ENCODE measurements at regions not wholly inside any gene's neighbourhood (a gene's known extent, or its start where the extent isn't known, plus 50 kb on each side); places are given as distances from the start of the nearest gene placed in this dataset.

DNA sequence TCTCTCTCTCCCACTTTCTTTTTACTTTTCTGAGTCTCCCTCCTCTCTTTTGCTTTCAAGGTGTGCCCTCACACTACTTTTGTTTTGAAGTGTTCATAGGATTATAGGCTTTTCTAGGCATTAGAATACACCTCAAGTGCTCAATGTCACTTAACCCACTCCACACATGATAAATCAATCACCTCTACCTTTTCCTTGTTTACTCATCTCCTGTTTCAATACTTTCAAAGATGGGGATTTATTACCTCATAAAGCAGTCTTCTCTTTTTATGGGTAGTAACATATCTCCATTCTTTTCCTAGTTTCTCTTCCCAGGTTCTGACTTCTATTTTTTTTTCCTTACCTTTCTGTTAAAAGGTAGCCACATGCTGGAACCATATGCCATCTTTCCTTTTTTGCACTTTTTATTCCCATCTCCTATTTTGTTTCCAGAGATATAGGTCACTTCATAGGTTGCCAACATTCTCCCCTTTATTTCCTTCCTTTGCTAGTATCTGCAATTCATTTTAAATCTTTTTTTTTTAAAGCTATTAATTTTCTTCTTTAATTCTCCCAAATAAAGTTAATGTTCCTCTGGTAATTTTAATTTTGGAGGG lies 137.6 kb upstream of the SLC10A2 start:
- H4K20me1 ChIP-seq (ENCODE audit: control insufficient read depth, insufficient read depth, low read depth, low read length), result no peaks in the 10 kb centered on the region
- TF ChIP-seq EZH2phosphoT487 (IDR thresholded peaks at IDR 0.05; ENCODE audit: borderline replicate concordance, low read length) (no peak), CTCF (IDR thresholded peaks at IDR 0.05; ENCODE audit: low read depth, low read length, poor library complexity, severe bottlenecking) (no peak)
- no peaks in the 10 kb centered on the region for H3K4me1 ChIP-seq (ENCODE audit: control insufficient read depth, low read length)
- H3K36me3 ChIP-seq (ENCODE audit: control insufficient read depth, low read length), result no peaks in the 10 kb centered on the region
- no peaks in the 10 kb centered on the region for H3K27me3 ChIP-seq (ENCODE audit: control insufficient read depth, low read length)
- H3K4me2 ChIP-seq (ENCODE audit: low read length), result no peak overlapping the region
- no peaks in the 10 kb centered on the region for H3K79me2 ChIP-seq (ENCODE audit: control insufficient read depth, low read length)
- no peak overlapping the region for H3K27ac ChIP-seq (ENCODE audit: low read depth, low read length)
- no peaks in the 10 kb centered on the region for H3K9me2 ChIP-seq (replicated peaks; ENCODE audit: control insufficient read depth, low read length)
- no peak overlapping the region for H3K4me3 ChIP-seq (ENCODE audit: low read length)
- no peaks in the 10 kb centered on the region for H3F3A ChIP-seq (ENCODE audit: control insufficient read depth, insufficient read depth)
- H3K9me3 ChIP-seq (ENCODE audit: control insufficient read depth, insufficient read depth, low read length), result peaks cover 16% of the 10 kb centered on the region

GRCh38 chr13:103200118-103200885 lies 134.1 kb upstream of the SLC10A2 start:
- H3K79me2 ChIP-seq (ENCODE audit: control insufficient read depth, low read length), result no peaks in the 10 kb centered on the region
- H3K9me2 ChIP-seq (replicated peaks; ENCODE audit: control insufficient read depth, low read length), result no peaks in the 10 kb centered on the region
- H3K4me3 ChIP-seq (ENCODE audit: low read length), result no peak overlapping the region
- H3K36me3 ChIP-seq (ENCODE audit: control insufficient read depth, low read length), result no peaks in the 10 kb centered on the region
- no peaks in the 10 kb centered on the region for H3K27me3 ChIP-seq (ENCODE audit: control insufficient read depth, low read length)
- no peaks in the 10 kb centered on the region for H3K4me1 ChIP-seq (ENCODE audit: control insufficient read depth, low read length)
- H3F3A ChIP-seq (ENCODE audit: control insufficient read depth, insufficient read depth), result no peaks in the 10 kb centered on the region
- H3K27ac ChIP-seq (ENCODE audit: low read depth, low read length), result no peak overlapping the region
- H3K9me3 ChIP-seq (ENCODE audit: control insufficient read depth, insufficient read depth, low read length), result peaks cover 18% of the 10 kb centered on the region; the same call in 1 of the 2 replicates
- H4K20me1 ChIP-seq (ENCODE audit: control insufficient read depth, insufficient read depth, low read depth, low read length), result no peaks in the 10 kb centered on the region
- H3K4me2 ChIP-seq (ENCODE audit: low read length), result no peak overlapping the region
- TF ChIP-seq EZH2phosphoT487 (IDR thresholded peaks at IDR 0.05; ENCODE audit: borderline replicate concordance, low read length) (no peak), CTCF (IDR thresholded peaks at IDR 0.05; ENCODE audit: low read depth, low read length, poor library complexity, severe bottlenecking) (no peak)

- H3K9me2 ChIP-seq (replicated peaks; ENCODE audit: control insufficient read depth, low read length), result no peaks in the 10 kb centered on the region
Measured at GRCh38 chr13:103199380-103200088, 133.3 kb upstream of the SLC10A2 start.

More at GRCh38 chr13:103199380-103200088, 133.3 kb upstream of the SLC10A2 start:
- Histone ChIP-seq H3F3A (ENCODE audit: control insufficient read depth, insufficient read depth) (no peaks in the 10 kb centered on the region), H3K4me2 (ENCODE audit: low read length) (no peak overlapping the region), H3K79me2 (ENCODE audit: control insufficient read depth, low read length) (no peaks in the 10 kb centered on the region), H4K20me1 (ENCODE audit: control insufficient read depth, insufficient read depth, low read depth, low read length) (no peaks in the 10 kb centered on the region), H3K4me1 (ENCODE audit: control insufficient read depth, low read length) (no peaks in the 10 kb centered on the region), H3K9me3 (ENCODE audit: control insufficient read depth, insufficient read depth, low read length) (peaks cover 18% of the 10 kb centered on the region; the same call in 1 of the 2 replicates), H3K27ac (ENCODE audit: low read depth, low read length) (no peak overlapping the region), H3K36me3 (ENCODE audit: control insufficient read depth, low read length) (no peaks in the 10 kb centered on the region), H3K4me3 (ENCODE audit: low read length) (no peak overlapping the region), H3K27me3 (ENCODE audit: control insufficient read depth, low read length) (no peaks in the 10 kb centered on the region)
- TF ChIP-seq CTCF (IDR thresholded peaks at IDR 0.05; ENCODE audit: low read depth, low read length, poor library complexity, severe bottlenecking) (no peak), EZH2phosphoT487 (IDR thresholded peaks at IDR 0.05; ENCODE audit: borderline replicate concordance, low read length) (no peak)
